ENCODE measurements at regions not wholly inside any gene's neighbourhood (a gene's known extent, or its start where the extent isn't known, plus 50 kb on each side); places are given as distances from the start of the nearest gene placed in this dataset.
"Not testable (repeated sequence)": the region's sequence is repeated elsewhere in the genome, so short reads cannot be mapped to it uniquely, and the experiment has no call there.

DNA sequence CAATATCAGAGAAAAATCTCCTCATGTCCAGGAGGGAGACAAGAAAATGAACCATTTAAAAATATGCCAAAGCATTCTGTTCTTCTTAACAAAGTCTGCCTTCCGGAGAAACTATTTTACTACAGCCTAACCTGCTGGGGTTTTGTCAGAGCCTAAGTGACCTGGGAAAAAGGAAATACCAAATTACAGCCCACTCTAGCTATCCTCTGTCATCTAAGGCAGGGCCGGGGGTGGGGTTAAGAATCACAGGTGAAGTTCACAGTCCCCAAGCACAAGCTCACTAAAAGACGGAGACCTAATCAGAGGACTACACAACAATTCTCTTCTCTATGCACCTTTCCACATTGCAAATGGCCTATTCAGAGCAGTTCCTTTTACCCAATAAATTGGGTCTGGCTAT lies 116.6 kb downstream of the TRIM42 start:
- Histone ChIP-seq H3K4me1 (no peaks in the 10 kb centered on the region), H3K9me3 (peaks cover 22% of the 10 kb centered on the region), H3K36me3 (ENCODE audit: insufficient read depth in 1 of 2, low read depth in 1 of 2) (no peaks in the 10 kb centered on the region), H3K4me3 (no peak overlapping the region), H3K27ac (no peak overlapping the region), H3K27me3 (ENCODE audit: insufficient read depth in 3 of 3, low read length in 2 of 3) (no peaks in the 10 kb centered on the region)
- WGBS, 3 donors: 39 to 59% (median 48%) methylated on average over 3 of the region's 3 CpGs
- intact Hi-C loops (cut with DNase I): no loop called here
- ATAC-seq (no peak), DNase-seq (no peak)
- TF ChIP-seq, protein P1, sequence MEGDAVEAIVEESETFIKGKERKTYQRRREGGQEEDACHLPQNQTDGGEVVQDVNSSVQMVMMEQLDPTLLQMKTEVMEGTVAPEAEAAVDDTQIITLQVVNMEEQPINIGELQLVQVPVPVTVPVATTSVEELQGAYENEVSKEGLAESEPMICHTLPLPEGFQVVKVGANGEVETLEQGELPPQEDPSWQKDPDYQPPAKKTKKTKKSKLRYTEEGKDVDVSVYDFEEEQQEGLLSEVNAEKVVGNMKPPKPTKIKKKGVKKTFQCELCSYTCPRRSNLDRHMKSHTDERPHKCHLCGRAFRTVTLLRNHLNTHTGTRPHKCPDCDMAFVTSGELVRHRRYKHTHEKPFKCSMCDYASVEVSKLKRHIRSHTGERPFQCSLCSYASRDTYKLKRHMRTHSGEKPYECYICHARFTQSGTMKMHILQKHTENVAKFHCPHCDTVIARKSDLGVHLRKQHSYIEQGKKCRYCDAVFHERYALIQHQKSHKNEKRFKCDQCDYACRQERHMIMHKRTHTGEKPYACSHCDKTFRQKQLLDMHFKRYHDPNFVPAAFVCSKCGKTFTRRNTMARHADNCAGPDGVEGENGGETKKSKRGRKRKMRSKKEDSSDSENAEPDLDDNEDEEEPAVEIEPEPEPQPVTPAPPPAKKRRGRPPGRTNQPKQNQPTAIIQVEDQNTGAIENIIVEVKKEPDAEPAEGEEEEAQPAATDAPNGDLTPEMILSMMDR (IDR thresholded peaks at IDR 0.05): no peak

DNA sequence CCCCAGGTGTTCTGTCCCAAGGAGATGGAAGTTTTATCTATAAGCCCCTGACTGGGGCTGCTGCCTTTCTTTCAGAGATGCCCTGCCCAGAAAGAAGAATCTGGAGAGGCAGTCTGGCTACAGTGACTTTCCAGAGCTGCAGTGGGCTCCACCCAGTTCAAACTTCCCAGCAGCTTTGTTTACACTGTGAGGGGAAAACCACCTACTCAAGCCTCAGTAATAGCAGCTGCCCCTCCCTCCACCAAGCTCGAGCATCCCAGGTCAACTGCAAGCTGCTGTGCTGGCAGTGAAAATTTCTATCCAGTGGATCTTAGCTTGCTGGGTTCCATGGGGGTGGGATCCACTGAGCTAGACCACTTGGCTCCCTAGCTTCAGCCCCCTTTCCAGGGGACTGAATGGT lies 125.0 kb downstream of the TRIM42 start:
- intact Hi-C loops (cut with DNase I); H3K9me3 ChIP-seq; H3K36me3 ChIP-seq (ENCODE audit: insufficient read depth in 1 of 2, low read depth in 1 of 2); DNase-seq; H3K27ac ChIP-seq; ATAC-seq; H3K27me3 ChIP-seq (ENCODE audit: insufficient read depth in 3 of 3, low read length in 2 of 3); H3K4me3 ChIP-seq; H3K4me1 ChIP-seq: not testable (repeated sequence)
- WGBS, 3 donors: 24 to 47% (median 32%) methylated on average over 1 of the region's 1 CpG

DNA sequence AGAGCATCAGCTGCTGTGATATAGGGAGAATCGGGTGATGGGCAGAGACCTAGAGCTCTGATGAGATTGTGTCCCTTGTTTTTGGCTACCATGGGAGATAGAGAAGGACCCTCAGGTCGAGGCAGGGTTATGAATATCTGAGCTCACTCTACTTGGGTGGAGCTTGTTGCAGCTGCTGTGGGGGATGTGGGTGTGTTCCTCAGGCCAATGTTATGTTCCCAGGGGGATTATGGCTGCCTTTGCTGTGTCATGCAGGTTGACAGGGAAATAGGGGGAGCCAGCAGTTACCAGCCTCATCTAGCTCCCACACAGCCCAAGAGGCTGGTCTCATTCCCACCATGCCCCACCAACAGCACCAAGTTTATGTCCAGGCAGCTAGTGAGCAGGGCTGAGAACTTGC lies 131.5 kb downstream of the TRIM42 start:
- ATAC-seq: no peak
- TF ChIP-seq, protein P1 (IDR thresholded peaks at IDR 0.05): no peak
- intact Hi-C loops (cut with DNase I): no loop called here
- Histone ChIP-seq H3K27ac (no peak overlapping the region), H3K4me1 (no peaks in the 10 kb centered on the region), H3K4me3 (no peak overlapping the region), H3K36me3 (ENCODE audit: insufficient read depth in 1 of 2, low read depth in 1 of 2) (no peaks in the 10 kb centered on the region), H3K9me3 (no peaks in the 10 kb centered on the region), H3K27me3 (ENCODE audit: insufficient read depth in 3 of 3, low read length in 2 of 3) (no peaks in the 10 kb centered on the region)
- WGBS, 3 donors: 52 to 56% (median 55%) methylated on average over 2 of the region's 2 CpGs
- DNase-seq: no peak

DNA sequence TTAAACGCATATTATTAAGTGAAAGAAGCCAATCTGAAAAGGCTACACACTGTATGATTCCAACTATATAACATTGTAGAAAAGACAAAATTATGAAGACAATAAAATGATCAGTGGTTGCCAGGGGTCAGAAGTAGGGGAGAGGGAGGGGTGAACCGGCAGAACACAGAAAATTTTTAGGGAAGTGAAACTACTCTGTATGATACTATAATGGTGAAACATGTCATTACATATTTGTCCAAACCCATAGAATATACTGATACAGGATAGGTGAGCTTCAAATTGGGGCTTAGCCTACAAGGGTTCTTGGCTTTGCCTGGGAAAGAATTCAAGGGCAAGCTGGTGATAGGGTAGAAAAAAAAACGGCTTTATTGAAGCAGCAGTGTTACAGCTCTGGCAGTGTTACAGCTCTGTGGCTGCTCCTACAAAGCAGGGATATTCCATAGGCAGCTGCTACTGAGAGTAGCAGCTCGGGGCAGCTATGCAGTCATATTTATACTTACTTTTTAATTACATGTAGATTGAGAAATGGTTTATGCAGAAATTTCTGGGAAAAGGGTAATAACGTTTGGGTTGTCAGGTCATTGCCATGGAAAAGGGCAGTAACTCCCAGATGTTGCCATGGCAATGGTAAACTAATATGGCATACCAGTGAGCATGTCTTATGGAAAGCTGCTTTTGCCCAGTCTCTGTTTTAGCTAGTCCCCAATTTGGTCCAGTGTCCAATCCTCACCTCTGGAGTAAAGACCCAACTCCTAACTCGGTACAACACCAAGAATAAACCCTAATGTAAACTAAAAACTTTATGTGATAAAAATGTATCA lies 125.1 kb upstream of the SLC25A36 start:
- H3K4me3 ChIP-seq: no peak overlapping the region
- ATAC-seq (no peak), DNase-seq (no peak)
- no peaks in the 10 kb centered on the region for H3K4me1 ChIP-seq
- H3K36me3 ChIP-seq (ENCODE audit: insufficient read depth in 1 of 2, low read depth in 1 of 2): no peaks in the 10 kb centered on the region
- 34 to 52% (median 48%) methylated on average over 6 of the region's 6 CpGs for WGBS, 3 donors
- no peak overlapping the region for H3K27ac ChIP-seq
- no peaks in the 10 kb centered on the region for H3K9me3 ChIP-seq
- TF ChIP-seq, protein P1 (IDR thresholded peaks at IDR 0.05): no peak
- intact Hi-C loops (cut with DNase I): no loop called here
- peaks cover 0 to 3% (median 0%) of the 10 kb centered on the region in 3 donors for H3K27me3 ChIP-seq (ENCODE audit: insufficient read depth in 3 of 3, low read length in 2 of 3)

DNA sequence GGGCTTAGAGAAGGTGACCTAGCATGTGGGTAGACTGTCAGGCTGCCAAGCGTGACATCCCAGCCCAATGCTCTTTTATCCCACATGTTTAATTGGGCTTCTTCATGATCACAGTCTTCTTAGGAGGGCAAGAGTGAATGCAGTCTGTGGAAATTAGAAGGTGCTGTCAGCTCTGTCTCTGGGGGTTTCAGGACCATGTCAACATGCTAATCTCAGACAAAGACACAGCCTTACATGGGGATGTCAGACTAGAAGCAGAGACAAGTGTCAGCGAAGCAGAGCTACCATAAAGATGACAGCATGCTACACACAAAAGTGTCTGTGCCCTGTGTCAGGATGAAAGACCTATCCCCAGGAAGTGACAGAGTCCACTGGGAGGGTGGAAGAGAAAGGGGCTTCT lies 120.1 kb upstream of the SLC25A36 start:
- H3K4me3 ChIP-seq: no peak overlapping the region
- no peak for DNase-seq
- no peak overlapping the region for H3K27ac ChIP-seq
- TF ChIP-seq, protein P1 (IDR thresholded peaks at IDR 0.05): no peak
- H3K36me3 ChIP-seq (ENCODE audit: insufficient read depth in 1 of 2, low read depth in 1 of 2): no peaks in the 10 kb centered on the region
- no peak for ATAC-seq
- H3K9me3 ChIP-seq: no peaks in the 10 kb centered on the region
- no peaks in the 10 kb centered on the region for H3K4me1 ChIP-seq
- WGBS, 3 donors: 88 to 90% (median 89%) methylated on average over 2 of the region's 2 CpGs
- intact Hi-C loops (cut with DNase I): no loop called here
- H3K27me3 ChIP-seq (ENCODE audit: insufficient read depth in 3 of 3, low read length in 2 of 3): peaks cover 0 to 3% (median 0%) of the 10 kb centered on the region in 3 donors
